Right cardiac atrium (tissue), 5 donors: ENCODE measurements at regions not wholly inside any gene's neighbourhood (a gene's known extent, or its start where the extent isn't known, plus 50 kb on each side); places are given as distances from the start of the nearest gene placed in this dataset.

Experiments used
- ATAC-seq, 2 donors: fragments of 200-7000 bp; cut with Tn5 transposase; one replicate each; pipeline versions ENCODE4 v1.8.0 to v1.9.1; 2020; ENCODE audit warnings: moderate library complexity in 2 of 2, mild to moderate bottlenecking in 1 of 2
- DNase-seq, 3 donors: peaks; one replicate each; pipeline ENCODE4 v3.0.0-alpha.2; 2020
- H3K27ac ChIP-seq: one replicate; pipeline ENCODE4 v1.5.1; 2013; ENCODE audit warnings: mild to moderate bottlenecking, low read length, control low read depth, moderate library complexity
- H3K27me3 ChIP-seq: one replicate; pipeline ENCODE4 v1.6.1; 2013; ENCODE audit not compliant: control insufficient read depth, insufficient read depth
- H3K4me1 ChIP-seq: one replicate; pipeline ENCODE4 v1.6.1; 2013; ENCODE audit warnings: low read length; ENCODE audit not compliant: control insufficient read depth, insufficient read depth
- H3K4me3 ChIP-seq: one replicate; pipeline ENCODE4 v1.5.1; 2013; ENCODE audit warnings: low read length, control low read depth
- H3K9me3 ChIP-seq: one replicate; pipeline ENCODE4 v1.6.1; 2013; ENCODE audit warnings: low read length; ENCODE audit not compliant: control insufficient read depth
- WGBS: extraction: QIAGEN DNeasy Blood & Tissue Kit; methylation state at CpG from one replicate; pipeline ENCODE4 v1.1.7; 2013; 5-methylcytosine and 5-hydroxymethylcytosine counted together
- intact Hi-C, 4 donors: fragments of 100-400 bp; cut with DNase I; formaldehyde crosslinking; loops; one replicate each; pipeline versions ENCODE4 v1.11.0 to v1.14.0; 2022 to 2023
- donor health status: healthy with polysubstance abuse.
- donor health status: DM: no; HTN: yes; CAD: no.
- donor health status: DM: no; HTN: no; CAD: no.
- donor health status: DM: no; HTN: yes; CAD: no; lungs with severe emphysema.
- donor health status: DM: yes; HTN: yes; CAD: no.

DNA sequence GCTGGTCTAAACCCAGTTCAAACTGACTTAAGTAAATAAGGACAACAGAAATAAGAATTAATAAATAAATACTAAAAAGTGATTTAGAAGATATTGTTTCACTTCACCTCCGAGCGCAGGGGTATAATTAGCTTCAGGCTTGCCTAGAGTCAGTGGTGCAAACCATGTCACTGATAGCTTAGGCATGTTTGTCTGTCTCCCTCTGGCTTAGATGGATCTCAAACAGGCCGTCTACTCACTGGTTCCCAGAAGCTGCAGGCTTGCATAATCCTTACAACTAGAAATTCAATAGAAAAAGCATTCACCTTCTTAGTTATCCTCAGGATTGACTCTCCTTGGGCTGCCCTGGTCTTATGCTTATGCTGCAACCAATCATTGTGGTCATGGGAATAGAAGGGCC lies 629.8 kb upstream of the WWC1 start:
- 74% methylated on average over 3 of the region's 3 CpGs for WGBS
- DNase-seq = no peak
- Histone ChIP-seq H3K4me3 (no peak overlapping the region), H3K4me1 (no peaks in the 10 kb centered on the region), H3K27me3 (no peaks in the 10 kb centered on the region), H3K9me3 (no peaks in the 10 kb centered on the region), H3K27ac (no peak overlapping the region)
- intact Hi-C loops = no loop called here
- no peak for ATAC-seq

DNA sequence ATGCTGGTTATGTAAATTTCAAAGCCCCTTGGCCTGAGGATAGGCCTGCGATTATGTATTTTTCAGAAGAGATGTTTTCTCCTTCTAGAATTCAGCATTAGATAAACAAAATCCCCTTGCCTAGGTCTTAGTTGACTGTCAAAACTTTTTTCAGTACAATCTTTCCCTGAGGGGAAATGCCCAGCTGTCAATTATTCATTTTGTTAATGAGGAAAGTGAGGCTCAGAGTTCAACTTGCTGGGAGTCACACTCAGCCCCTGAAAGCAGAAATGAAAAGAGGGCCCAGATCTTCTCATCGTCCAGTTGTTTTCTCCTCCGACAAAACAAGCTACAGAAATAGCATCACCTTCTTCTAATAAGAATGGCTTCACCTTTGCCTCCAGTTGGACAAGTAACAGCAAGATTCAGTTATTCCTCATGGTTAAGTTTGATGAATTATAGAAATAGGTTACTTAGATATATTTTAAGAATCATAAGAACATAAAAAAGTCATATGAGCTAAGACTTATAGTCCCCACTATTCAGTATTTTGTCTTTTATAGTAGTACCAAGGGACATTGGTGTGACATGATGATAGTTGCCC lies 627.1 kb upstream of the WWC1 start:
- no peak overlapping the region for H3K27ac ChIP-seq
- no peaks in the 10 kb centered on the region for H3K9me3 ChIP-seq
- no peak for DNase-seq
- 93% methylated on average over 3 of the region's 3 CpGs for WGBS
- ATAC-seq = no peak
- no peaks in the 10 kb centered on the region for H3K4me1 ChIP-seq
- intact Hi-C loops = no loop called here
- no peaks in the 10 kb centered on the region for H3K27me3 ChIP-seq
- H3K4me3 ChIP-seq = no peak overlapping the region

GRCh38 chr5:167665841-167666375 lies 625.5 kb upstream of the WWC1 start:
- H3K9me3 ChIP-seq = no peaks in the 10 kb centered on the region
- no peaks in the 10 kb centered on the region for H3K4me1 ChIP-seq
- no peaks in the 10 kb centered on the region for H3K27me3 ChIP-seq
- H3K27ac ChIP-seq = no peak overlapping the region
- DNase-seq (no peak), ATAC-seq (no peak)
- H3K4me3 ChIP-seq = no peak overlapping the region
- WGBS = 58% methylated on average over 5 of the region's 5 CpGs
- intact Hi-C loops = no loop called here

DNA sequence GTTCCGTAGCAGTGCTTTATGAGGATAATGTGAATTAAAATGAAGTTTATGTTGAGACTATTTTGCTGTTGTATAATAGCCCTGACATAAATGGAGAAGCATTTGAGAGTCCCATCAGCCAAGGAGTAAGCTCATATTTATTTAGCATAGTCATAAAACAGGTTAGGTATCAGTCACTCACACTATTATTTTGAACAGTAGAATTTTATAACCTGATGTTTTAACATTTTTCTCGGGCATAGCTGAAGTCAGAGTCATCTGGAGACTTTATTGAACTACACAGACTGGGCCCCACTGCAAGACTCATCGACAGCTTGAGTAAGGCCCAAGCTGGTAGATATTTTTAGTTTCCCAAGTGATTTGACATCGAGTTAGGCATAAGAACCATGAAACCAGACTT lies 620.3 kb upstream of the WWC1 start:
- Histone ChIP-seq H3K27ac (no peak overlapping the region), H3K4me1 (no peaks in the 10 kb centered on the region), H3K4me3 (no peak overlapping the region), H3K27me3 (no peaks in the 10 kb centered on the region), H3K9me3 (no peaks in the 10 kb centered on the region)
- ATAC-seq (no peak), DNase-seq (no peak)
- 76% methylated on average over 4 of the region's 4 CpGs for WGBS
- intact Hi-C loops = no loop called here

- Histone ChIP-seq H3K27ac (no peak overlapping the region), H3K4me1 (no peaks in the 10 kb centered on the region), H3K9me3 (no peaks in the 10 kb centered on the region), H3K4me3 (no peak overlapping the region), H3K27me3 (no peaks in the 10 kb centered on the region)
- intact Hi-C loops = no loop called here
- ATAC-seq = no peak
- WGBS = 63% methylated on average over 2 of the region's 2 CpGs
- DNase-seq = no peak
These were observed 617.5 kb upstream of the WWC1 start for GRCh38 chr5:167673942-167674341.

DNA sequence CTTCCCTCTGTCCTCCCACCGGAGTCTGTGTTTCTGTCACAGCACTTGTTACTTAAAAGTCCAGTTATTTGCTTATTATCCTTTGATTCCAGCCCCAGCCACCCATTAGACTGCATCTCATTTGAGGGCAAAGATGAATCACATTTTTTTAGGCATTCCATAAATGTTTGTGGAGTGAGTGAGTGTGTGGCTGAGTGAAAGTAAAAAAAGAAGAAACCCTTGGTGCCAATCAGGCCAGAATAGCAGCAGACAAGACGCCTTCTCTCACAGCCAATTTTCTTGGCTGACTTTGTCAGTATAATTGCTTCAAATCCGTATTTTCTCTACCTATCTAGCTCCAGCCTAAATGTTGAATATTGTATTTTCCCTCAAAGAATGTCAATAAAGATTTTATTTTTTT lies 613.0 kb upstream of the WWC1 start:
- Histone ChIP-seq H3K9me3 (no peaks in the 10 kb centered on the region), H3K4me1 (no peaks in the 10 kb centered on the region), H3K27ac (no peak overlapping the region), H3K4me3 (no peak overlapping the region), H3K27me3 (no peaks in the 10 kb centered on the region)
- intact Hi-C loops = no loop called here
- ATAC-seq (no peak), DNase-seq (no peak)
- WGBS = 85% methylated on average over 3 of the region's 3 CpGs

GRCh38 chr5:167684251-167684650 lies 607.2 kb upstream of the WWC1 start:
- no peak overlapping the region for H3K27ac ChIP-seq
- intact Hi-C loops = no loop called here
- DNase-seq (no peak), ATAC-seq (no peak)
- no peaks in the 10 kb centered on the region for H3K4me1 ChIP-seq
- no peaks in the 10 kb centered on the region for H3K9me3 ChIP-seq
- WGBS = 82% methylated on average over 3 of the region's 3 CpGs
- no peak overlapping the region for H3K4me3 ChIP-seq
- no peaks in the 10 kb centered on the region for H3K27me3 ChIP-seq

GRCh38 chr5:167688341-167689130 lies 602.9 kb upstream of the WWC1 start:
- DNase-seq = no peak
- WGBS = 89% methylated on average over 8 of the region's 8 CpGs
- Histone ChIP-seq H3K9me3 (no peaks in the 10 kb centered on the region), H3K27me3 (no peaks in the 10 kb centered on the region), H3K27ac (no peak overlapping the region), H3K4me3 (no peak overlapping the region), H3K4me1 (no peaks in the 10 kb centered on the region)
- intact Hi-C loops = no loop called here
- ATAC-seq = no peak

- Histone ChIP-seq H3K9me3 (no peaks in the 10 kb centered on the region), H3K4me1 (no peaks in the 10 kb centered on the region), H3K4me3 (no peak overlapping the region), H3K27ac (no peak overlapping the region), H3K27me3 (no peaks in the 10 kb centered on the region)
- WGBS = 87% methylated on average over 5 of the region's 5 CpGs
- intact Hi-C loops = no loop called here
- ATAC-seq (no peak), DNase-seq (no peak)
These were observed 596.9 kb upstream of the WWC1 start for GRCh38 chr5:167694325-167695147.

GRCh38 chr5:167696558-167697314 lies 594.7 kb upstream of the WWC1 start:
- Histone ChIP-seq H3K4me1 (no peaks in the 10 kb centered on the region), H3K27ac (no peak overlapping the region), H3K27me3 (no peaks in the 10 kb centered on the region), H3K9me3 (no peaks in the 10 kb centered on the region), H3K4me3 (no peak overlapping the region)
- DNase-seq (no peak), ATAC-seq (peak in 1 of 2 donors; percentile 29)
- WGBS = 79% methylated on average over 10 of the region's 10 CpGs
- intact Hi-C loops = no loop called here
